ENCODE measurements at regions not wholly inside any gene's neighbourhood (a gene's known extent, or its start where the extent isn't known, plus 50 kb on each side); places are given as distances from the start of the nearest gene placed in this dataset.

DNA sequence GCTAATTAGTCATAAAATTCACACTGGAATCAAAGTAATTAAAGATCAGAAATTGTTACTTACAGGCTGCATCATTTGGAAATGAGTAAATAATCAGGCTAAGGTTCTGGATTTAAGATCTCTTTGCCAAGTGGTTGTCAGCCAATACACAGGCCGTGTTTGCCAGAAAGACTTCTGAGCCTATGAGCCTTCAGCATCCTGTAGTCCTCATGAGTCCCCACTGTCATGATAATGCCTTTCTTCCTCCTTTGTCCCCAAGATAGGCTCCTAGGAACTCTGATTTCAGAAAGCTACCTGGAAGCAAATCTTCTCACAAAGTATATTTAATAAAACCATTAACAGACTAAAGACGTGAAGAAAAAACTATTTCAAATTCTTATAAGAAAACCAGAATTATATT lies 810.5 kb downstream of the DNAH5 start:
- H3K9me3 Mint-ChIP-seq = no peaks in the 10 kb centered on the region
- H3K27me3 Mint-ChIP-seq (ENCODE audit: insufficient read depth, low read depth) = peaks cover 2% of the 10 kb centered on the region
- Histone ChIP-seq H3K36me3 (no peaks in the 10 kb centered on the region), H4K20me1 (ENCODE audit: low read depth) (no peaks in the 10 kb centered on the region), H2AFZ (replicated peaks) (no peak overlapping the region), H3K27ac (no peak overlapping the region), H3K4me1 (no peaks in the 10 kb centered on the region), H3K4me3 (no peak overlapping the region), H3K79me2 (ENCODE audit: low read depth) (no peaks in the 10 kb centered on the region), H3K27me3 (no peaks in the 10 kb centered on the region), H3K4me2 (no peak overlapping the region), H3F3A (ENCODE audit: low read depth) (no peaks in the 10 kb centered on the region), H3K9ac (no peak overlapping the region), H3K9me3 (ENCODE audit: low read depth) (no peaks in the 10 kb centered on the region)
- H3K36me3 Mint-ChIP-seq = no peaks in the 10 kb centered on the region
- H3K4me3 Mint-ChIP-seq = no peak overlapping the region
- TF ChIP-seq, protein P1, sequence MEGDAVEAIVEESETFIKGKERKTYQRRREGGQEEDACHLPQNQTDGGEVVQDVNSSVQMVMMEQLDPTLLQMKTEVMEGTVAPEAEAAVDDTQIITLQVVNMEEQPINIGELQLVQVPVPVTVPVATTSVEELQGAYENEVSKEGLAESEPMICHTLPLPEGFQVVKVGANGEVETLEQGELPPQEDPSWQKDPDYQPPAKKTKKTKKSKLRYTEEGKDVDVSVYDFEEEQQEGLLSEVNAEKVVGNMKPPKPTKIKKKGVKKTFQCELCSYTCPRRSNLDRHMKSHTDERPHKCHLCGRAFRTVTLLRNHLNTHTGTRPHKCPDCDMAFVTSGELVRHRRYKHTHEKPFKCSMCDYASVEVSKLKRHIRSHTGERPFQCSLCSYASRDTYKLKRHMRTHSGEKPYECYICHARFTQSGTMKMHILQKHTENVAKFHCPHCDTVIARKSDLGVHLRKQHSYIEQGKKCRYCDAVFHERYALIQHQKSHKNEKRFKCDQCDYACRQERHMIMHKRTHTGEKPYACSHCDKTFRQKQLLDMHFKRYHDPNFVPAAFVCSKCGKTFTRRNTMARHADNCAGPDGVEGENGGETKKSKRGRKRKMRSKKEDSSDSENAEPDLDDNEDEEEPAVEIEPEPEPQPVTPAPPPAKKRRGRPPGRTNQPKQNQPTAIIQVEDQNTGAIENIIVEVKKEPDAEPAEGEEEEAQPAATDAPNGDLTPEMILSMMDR (IDR thresholded peaks at IDR 0.05) = no peak
- TF ChIP-seq EZH2 (IDR thresholded peaks at IDR 0.05) (no peak), EZH2phosphoT487 (IDR thresholded peaks at IDR 0.05) (no peak)
- no peak for DNase-seq (ENCODE audit: low spot score)
- no peaks in the 10 kb centered on the region for H3K4me1 Mint-ChIP-seq
- H3K27ac Mint-ChIP-seq = no peak overlapping the region

- no peaks in the 10 kb centered on the region for H3F3A ChIP-seq (ENCODE audit: low read depth)
- no peak for DNase-seq (ENCODE audit: low spot score)
- H3K27me3 ChIP-seq = no peaks in the 10 kb centered on the region
- H3K36me3 ChIP-seq = no peaks in the 10 kb centered on the region
- no peak overlapping the region for H3K27ac ChIP-seq
- TF ChIP-seq, protein P1 (IDR thresholded peaks at IDR 0.05) = no peak
- TF ChIP-seq EZH2phosphoT487 (IDR thresholded peaks at IDR 0.05) (no peak), EZH2 (IDR thresholded peaks at IDR 0.05) (no peak)
- H3K4me2 ChIP-seq = no peak overlapping the region
- Mint-ChIP-seq H3K27me3 (ENCODE audit: insufficient read depth, low read depth) (no peaks in the 10 kb centered on the region), H3K36me3 (no peaks in the 10 kb centered on the region), H3K27ac (no peak overlapping the region), H3K4me3 (no peak overlapping the region), H3K4me1 (peaks cover 3% of the 10 kb centered on the region), H3K9me3 (no peaks in the 10 kb centered on the region)
- H3K79me2 ChIP-seq (ENCODE audit: low read depth) = no peaks in the 10 kb centered on the region
- no peak overlapping the region for H3K4me3 ChIP-seq
- no peaks in the 10 kb centered on the region for H3K9me3 ChIP-seq (ENCODE audit: low read depth)
- no peak overlapping the region for H2AFZ ChIP-seq (replicated peaks)
- no peak overlapping the region for H3K9ac ChIP-seq
- H3K4me1 ChIP-seq = no peaks in the 10 kb centered on the region
- H4K20me1 ChIP-seq (ENCODE audit: low read depth) = no peaks in the 10 kb centered on the region
Observed at GRCh38 chr5:13115476-13115875, 829.0 kb downstream of the DNAH5 start.

DNA sequence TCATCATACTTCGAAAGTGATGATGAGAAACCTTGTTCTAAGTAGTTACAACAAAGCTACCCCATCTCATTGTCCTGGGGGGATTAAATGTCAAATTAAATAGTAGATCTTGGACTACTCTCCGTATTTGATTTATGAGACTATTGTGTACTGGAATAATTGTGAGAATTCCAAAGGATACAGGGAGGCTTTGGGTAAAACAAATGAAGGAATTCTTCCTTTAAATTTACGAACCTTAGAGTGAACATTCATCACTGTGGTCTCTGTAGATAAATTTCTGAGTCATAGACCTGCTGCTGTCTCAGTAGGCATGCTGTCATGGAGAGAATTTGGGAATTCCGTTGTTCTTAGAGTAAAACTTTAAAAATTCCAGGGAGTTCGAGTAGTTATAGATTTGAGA lies 836.2 kb downstream of the DNAH5 start:
- no peaks in the 10 kb centered on the region for H4K20me1 ChIP-seq (ENCODE audit: low read depth)
- no peaks in the 10 kb centered on the region for H3K36me3 ChIP-seq
- no peaks in the 10 kb centered on the region for H3K9me3 ChIP-seq (ENCODE audit: low read depth)
- Mint-ChIP-seq H3K4me3 (no peak overlapping the region), H3K36me3 (no peaks in the 10 kb centered on the region), H3K9me3 (no peaks in the 10 kb centered on the region), H3K27me3 (ENCODE audit: insufficient read depth, low read depth) (peaks cover 3% of the 10 kb centered on the region), H3K27ac (no peak overlapping the region), H3K4me1 (no peaks in the 10 kb centered on the region)
- no peak overlapping the region for H3K4me2 ChIP-seq
- TF ChIP-seq EZH2 (IDR thresholded peaks at IDR 0.05) = no peak
- TF ChIP-seq, protein P1 (IDR thresholded peaks at IDR 0.05) = no peak
- TF ChIP-seq EZH2phosphoT487 (IDR thresholded peaks at IDR 0.05) = no peak
- H3K27ac ChIP-seq = no peak overlapping the region
- H2AFZ ChIP-seq (replicated peaks) = no peak overlapping the region
- no peaks in the 10 kb centered on the region for H3K4me1 ChIP-seq
- H3K79me2 ChIP-seq (ENCODE audit: low read depth) = no peaks in the 10 kb centered on the region
- H3K4me3 ChIP-seq = no peak overlapping the region
- DNase-seq (ENCODE audit: low spot score) = no peak
- H3K27me3 ChIP-seq = no peaks in the 10 kb centered on the region
- no peak overlapping the region for H3K9ac ChIP-seq
- H3F3A ChIP-seq (ENCODE audit: low read depth) = no peaks in the 10 kb centered on the region

GRCh38 chr5:13107537-13107936 lies 837.0 kb downstream of the DNAH5 start:
- H3K36me3 Mint-ChIP-seq = no peaks in the 10 kb centered on the region
- no peaks in the 10 kb centered on the region for H3K4me1 ChIP-seq

More at GRCh38 chr5:13107537-13107936, 837.0 kb downstream of the DNAH5 start:
- Histone ChIP-seq H3K79me2 (ENCODE audit: low read depth) (no peaks in the 10 kb centered on the region), H2AFZ (replicated peaks) (no peak overlapping the region), H3K9ac (no peak overlapping the region), H3K27ac (no peak overlapping the region), H3K27me3 (no peaks in the 10 kb centered on the region), H4K20me1 (ENCODE audit: low read depth) (no peaks in the 10 kb centered on the region), H3K4me2 (no peak overlapping the region), H3F3A (ENCODE audit: low read depth) (no peaks in the 10 kb centered on the region), H3K9me3 (ENCODE audit: low read depth) (no peaks in the 10 kb centered on the region), H3K36me3 (no peaks in the 10 kb centered on the region), H3K4me3 (no peak overlapping the region)
- no peaks in the 10 kb centered on the region for H3K9me3 Mint-ChIP-seq
- TF ChIP-seq EZH2phosphoT487 (IDR thresholded peaks at IDR 0.05) (no peak), EZH2 (IDR thresholded peaks at IDR 0.05) (no peak)
- TF ChIP-seq, protein P1 (IDR thresholded peaks at IDR 0.05) = no peak
- H3K27ac Mint-ChIP-seq = no peak overlapping the region
- DNase-seq (ENCODE audit: low spot score) = no peak
- H3K4me3 Mint-ChIP-seq = no peak overlapping the region
- H3K4me1 Mint-ChIP-seq = no peaks in the 10 kb centered on the region
- H3K27me3 Mint-ChIP-seq (ENCODE audit: insufficient read depth, low read depth) = peaks cover 3% of the 10 kb centered on the region
